ENCODE measurements at regions not wholly inside any gene's neighbourhood (a gene's known extent, or its start where the extent isn't known, plus 50 kb on each side); places are given as distances from the start of the nearest gene placed in this dataset.
"Not testable (repeated sequence)": the region's sequence is repeated elsewhere in the genome, so short reads cannot be mapped to it uniquely, and the experiment has no call there.

- H3K4me3 Mint-ChIP-seq = no peak overlapping the region
- CTCF ChIA-PET = interaction anchor here (1.3 kb wide), 1 partner anchor 135 kb away, joined by 3 read pairs; no protein-coding TSS in a partner anchor
- no peaks in the 10 kb centered on the region for H3K9me3 Mint-ChIP-seq
These were observed 74.3 kb upstream of the NPAS2 start for GRCh38 chr2:100745604-100746003.

GRCh38 chr2:100747551-100747950 lies 72.4 kb upstream of the NPAS2 start:
- Mint-ChIP-seq H3K27ac (no peak overlapping the region), H3K4me3 (no peak overlapping the region), H3K36me3 (ENCODE audit: low read depth) (no peaks in the 10 kb centered on the region), H3K27me3 (peaks cover 7% of the 10 kb centered on the region), H3K4me1 (ENCODE audit: low read depth) (peaks cover 13% of the 10 kb centered on the region), H3K9me3 (no peaks in the 10 kb centered on the region)
- DNase-seq (no peak), ATAC-seq (no peak)
- POLR2A ChIA-PET = no interaction called here
- intact Hi-C loops (cut with micrococcal nuclease) = no loop called here
- no peak for TF ChIP-seq CTCF (IDR thresholded peaks at IDR 0.05)
- CTCF ChIA-PET = no interaction called here

More at GRCh38 chr2:100745604-100746003, 74.3 kb upstream of the NPAS2 start:
- peaks cover 12% of the 10 kb centered on the region for H3K4me1 Mint-ChIP-seq (ENCODE audit: low read depth)
- DNase-seq = no peak
- H3K27ac Mint-ChIP-seq = no peak overlapping the region
- intact Hi-C loops (cut with micrococcal nuclease) = no loop called here
- ATAC-seq = no peak
- H3K27me3 Mint-ChIP-seq = peaks cover 5% of the 10 kb centered on the region
- POLR2A ChIA-PET = no interaction called here
- TF ChIP-seq CTCF (IDR thresholded peaks at IDR 0.05) = no peak
- no peaks in the 10 kb centered on the region for H3K36me3 Mint-ChIP-seq (ENCODE audit: low read depth)

- Mint-ChIP-seq H3K27ac (no peak overlapping the region), H3K36me3 (ENCODE audit: low read depth) (no peaks in the 10 kb centered on the region), H3K4me3 (no peak overlapping the region), H3K4me1 (ENCODE audit: low read depth) (peaks cover 17% of the 10 kb centered on the region), H3K27me3 (peaks cover 7% of the 10 kb centered on the region), H3K9me3 (no peaks in the 10 kb centered on the region)
- TF ChIP-seq CTCF (IDR thresholded peaks at IDR 0.05) = no peak
- intact Hi-C loops (cut with micrococcal nuclease) = no loop called here
- no peak for DNase-seq
- ATAC-seq = no peak
- POLR2A ChIA-PET = no interaction called here
- CTCF ChIA-PET = no interaction called here
These were observed 71.8 kb upstream of the NPAS2 start for GRCh38 chr2:100747996-100748615.

- Mint-ChIP-seq H3K4me3 (no peak overlapping the region), H3K27ac (no peak overlapping the region), H3K9me3 (no peaks in the 10 kb centered on the region), H3K27me3 (peaks cover 7% of the 10 kb centered on the region), H3K36me3 (ENCODE audit: low read depth) (no peaks in the 10 kb centered on the region), H3K4me1 (ENCODE audit: low read depth) (peaks cover 17% of the 10 kb centered on the region)
- ChIA-PET POLR2A (no interaction called here), CTCF (no interaction called here)
- TF ChIP-seq CTCF (IDR thresholded peaks at IDR 0.05) = no peak
- intact Hi-C loops (cut with micrococcal nuclease) = no loop called here
- DNase-seq (no peak), ATAC-seq (no peak)
These were observed 71.3 kb upstream of the NPAS2 start for GRCh38 chr2:100748673-100749072.

- H3K27ac Mint-ChIP-seq = no peak overlapping the region
- CTCF ChIA-PET = no interaction called here
These were observed 70.0 kb upstream of the NPAS2 start for GRCh38 chr2:100749771-100750542.

GRCh38 chr2:100751871-100752625 lies 67.9 kb upstream of the NPAS2 start:
- ATAC-seq = peak; percentile 47
- ChIA-PET POLR2A (interaction anchor here (0.7 to 1.2 kb wide), 2 partner anchors 17 to 22 kb away, joined by 3 to 4 read pairs; no protein-coding TSS in a partner anchor), CTCF (interaction anchor here (0.6 to 1.3 kb wide), 2 partner anchors 142 to 196 kb away, joined by 3 to 4 read pairs; no protein-coding TSS in a partner anchor)
- H3K27ac Mint-ChIP-seq; H3K27me3 Mint-ChIP-seq; H3K9me3 Mint-ChIP-seq; H3K4me3 Mint-ChIP-seq; H3K36me3 Mint-ChIP-seq (ENCODE audit: low read depth); DNase-seq; intact Hi-C loops (cut with micrococcal nuclease): not testable (repeated sequence)
- H3K4me1 Mint-ChIP-seq (ENCODE audit: low read depth) = peaks cover 17% of the 10 kb centered on the region

More at GRCh38 chr2:100749771-100750542, 70.0 kb upstream of the NPAS2 start:
- ATAC-seq = no peak
- POLR2A ChIA-PET = no interaction called here
- no peak overlapping the region for H3K4me3 Mint-ChIP-seq
- DNase-seq = no peak
- H3K27me3 Mint-ChIP-seq = peaks cover 7% of the 10 kb centered on the region
- peaks cover 17% of the 10 kb centered on the region for H3K4me1 Mint-ChIP-seq (ENCODE audit: low read depth)
- TF ChIP-seq CTCF (IDR thresholded peaks at IDR 0.05) = no peak
- H3K9me3 Mint-ChIP-seq = no peaks in the 10 kb centered on the region
- intact Hi-C loops (cut with micrococcal nuclease) = no loop called here
- H3K36me3 Mint-ChIP-seq (ENCODE audit: low read depth) = no peaks in the 10 kb centered on the region

All from activated CD8-positive, alpha-beta T cell treated with anti-CD3 and anti-CD28 coated beads for 36 hours (primary cell).